ENCODE measurements at regions not wholly inside any gene's neighbourhood (a gene's known extent, or its start where the extent isn't known, plus 50 kb on each side); places are given as distances from the start of the nearest gene placed in this dataset.
"Not testable (repeated sequence)": the region's sequence is repeated elsewhere in the genome, so short reads cannot be mapped to it uniquely, and the experiment has no call there.

- no peaks in the 10 kb centered on the region for H3K36me3 ChIP-seq (ENCODE audit: insufficient read depth, low read length)
- no peaks in the 10 kb centered on the region for H3K4me1 ChIP-seq (ENCODE audit: insufficient read depth, low read length)
- H3K9me3 ChIP-seq (ENCODE audit: control insufficient read depth, insufficient read depth, low read length) = no peaks in the 10 kb centered on the region
- H3K9ac ChIP-seq (ENCODE audit: low read depth, low read length) = no peak overlapping the region
These were observed 435.2 kb upstream of the MIR17HG start for GRCh38 chr13:90912247-90912646.

GRCh38 chr13:90918536-90918935 lies 429.0 kb upstream of the MIR17HG start:
- Histone ChIP-seq H3K4me1 (ENCODE audit: insufficient read depth, low read length) (peaks cover 10% of the 10 kb centered on the region; the same call in 1 of the 2 replicates), H3K9me3 (ENCODE audit: control insufficient read depth, insufficient read depth, low read length) (no peaks in the 10 kb centered on the region), H3K9ac (ENCODE audit: low read depth, low read length) (no peak overlapping the region), H3K36me3 (ENCODE audit: insufficient read depth, low read length) (no peaks in the 10 kb centered on the region)

- Histone ChIP-seq H3K4me1 (ENCODE audit: insufficient read depth, low read length) (peaks cover 10% of the 10 kb centered on the region; the same call in 1 of the 2 replicates), H3K9ac (ENCODE audit: low read depth, low read length) (no peak overlapping the region), H3K36me3 (ENCODE audit: insufficient read depth, low read length) (no peaks in the 10 kb centered on the region), H3K9me3 (ENCODE audit: control insufficient read depth, insufficient read depth, low read length) (no peaks in the 10 kb centered on the region)
These were observed 428.3 kb upstream of the MIR17HG start for GRCh38 chr13:90919153-90919552.

- Histone ChIP-seq H3K4me1 (ENCODE audit: insufficient read depth, low read length) (no peaks in the 10 kb centered on the region), H3K36me3 (ENCODE audit: insufficient read depth, low read length) (no peaks in the 10 kb centered on the region), H3K9me3 (ENCODE audit: control insufficient read depth, insufficient read depth, low read length) (no peaks in the 10 kb centered on the region), H3K9ac (ENCODE audit: low read depth, low read length) (no peak overlapping the region)
These were observed 421.0 kb upstream of the MIR17HG start for GRCh38 chr13:90926459-90926858.

- H3K9me3 ChIP-seq (ENCODE audit: control insufficient read depth, insufficient read depth, low read length) = no peaks in the 10 kb centered on the region
- H3K36me3 ChIP-seq (ENCODE audit: insufficient read depth, low read length) = no peaks in the 10 kb centered on the region
- no peaks in the 10 kb centered on the region for H3K4me1 ChIP-seq (ENCODE audit: insufficient read depth, low read length)
- no peak overlapping the region for H3K9ac ChIP-seq (ENCODE audit: low read depth, low read length)
These were observed 419.4 kb upstream of the MIR17HG start for GRCh38 chr13:90928109-90928508.

- H3K4me1 ChIP-seq (ENCODE audit: insufficient read depth, low read length) = no peaks in the 10 kb centered on the region
- H3K9me3 ChIP-seq (ENCODE audit: control insufficient read depth, insufficient read depth, low read length) = no peaks in the 10 kb centered on the region
- H3K36me3 ChIP-seq (ENCODE audit: insufficient read depth, low read length) = no peaks in the 10 kb centered on the region
- H3K9ac ChIP-seq (ENCODE audit: low read depth, low read length) = no peak overlapping the region
These were observed 414.2 kb upstream of the MIR17HG start for GRCh38 chr13:90933097-90933826.

GRCh38 chr13:90934741-90935140 lies 412.7 kb upstream of the MIR17HG start:
- no peak overlapping the region for H3K9ac ChIP-seq (ENCODE audit: low read depth, low read length)
- H3K9me3 ChIP-seq (ENCODE audit: control insufficient read depth, insufficient read depth, low read length) = no peaks in the 10 kb centered on the region
- no peaks in the 10 kb centered on the region for H3K36me3 ChIP-seq (ENCODE audit: insufficient read depth, low read length)
- H3K4me1 ChIP-seq (ENCODE audit: insufficient read depth, low read length) = no peaks in the 10 kb centered on the region

GRCh38 chr13:90938848-90939247 lies 408.6 kb upstream of the MIR17HG start:
- Histone ChIP-seq H3K9me3 (ENCODE audit: control insufficient read depth, insufficient read depth, low read length) (no peaks in the 10 kb centered on the region), H3K4me1 (ENCODE audit: insufficient read depth, low read length) (no peaks in the 10 kb centered on the region), H3K36me3 (ENCODE audit: insufficient read depth, low read length) (no peaks in the 10 kb centered on the region), H3K9ac (ENCODE audit: low read depth, low read length) (no peak overlapping the region)

GRCh38 chr13:90943946-90944345 lies 403.5 kb upstream of the MIR17HG start:
- H3K36me3 ChIP-seq (ENCODE audit: insufficient read depth, low read length) = no peaks in the 10 kb centered on the region
- no peaks in the 10 kb centered on the region for H3K9me3 ChIP-seq (ENCODE audit: control insufficient read depth, insufficient read depth, low read length)
- no peak overlapping the region for H3K9ac ChIP-seq (ENCODE audit: low read depth, low read length)
- H3K4me1 ChIP-seq (ENCODE audit: insufficient read depth, low read length) = no peaks in the 10 kb centered on the region

GRCh38 chr13:90945146-90945545 lies 402.3 kb upstream of the MIR17HG start:
- H3K4me1 ChIP-seq (ENCODE audit: insufficient read depth, low read length) = not testable (repeated sequence)

GRCh38 chr13:90946125-90946524 lies 401.4 kb upstream of the MIR17HG start:
- not testable (repeated sequence) for H3K4me1 ChIP-seq (ENCODE audit: insufficient read depth, low read length); H3K9ac ChIP-seq (ENCODE audit: low read depth, low read length); H3K9me3 ChIP-seq (ENCODE audit: control insufficient read depth, insufficient read depth, low read length); H3K36me3 ChIP-seq (ENCODE audit: insufficient read depth, low read length)

More at GRCh38 chr13:90945146-90945545, 402.3 kb upstream of the MIR17HG start:
- not testable (repeated sequence) for H3K9me3 ChIP-seq (ENCODE audit: control insufficient read depth, insufficient read depth, low read length); H3K9ac ChIP-seq (ENCODE audit: low read depth, low read length); H3K36me3 ChIP-seq (ENCODE audit: insufficient read depth, low read length)

GRCh38 chr13:90947976-90948375 lies 399.5 kb upstream of the MIR17HG start:
- H3K9me3 ChIP-seq (ENCODE audit: control insufficient read depth, insufficient read depth, low read length) = no peaks in the 10 kb centered on the region
- no peak overlapping the region for H3K9ac ChIP-seq (ENCODE audit: low read depth, low read length)
- no peaks in the 10 kb centered on the region for H3K36me3 ChIP-seq (ENCODE audit: insufficient read depth, low read length)

GRCh38 chr13:90950160-90950559 lies 397.3 kb upstream of the MIR17HG start:
- no peaks in the 10 kb centered on the region for H3K36me3 ChIP-seq (ENCODE audit: insufficient read depth, low read length)
- H3K9ac ChIP-seq (ENCODE audit: low read depth, low read length) = no peak overlapping the region
- no peaks in the 10 kb centered on the region for H3K9me3 ChIP-seq (ENCODE audit: control insufficient read depth, insufficient read depth, low read length)
- no peaks in the 10 kb centered on the region for H3K4me1 ChIP-seq (ENCODE audit: insufficient read depth, low read length)

More at GRCh38 chr13:90947976-90948375, 399.5 kb upstream of the MIR17HG start:
- no peaks in the 10 kb centered on the region for H3K4me1 ChIP-seq (ENCODE audit: insufficient read depth, low read length)

- Histone ChIP-seq H3K9ac (ENCODE audit: low read depth, low read length) (no peak overlapping the region), H3K36me3 (ENCODE audit: insufficient read depth, low read length) (no peaks in the 10 kb centered on the region), H3K4me1 (ENCODE audit: insufficient read depth, low read length) (no peaks in the 10 kb centered on the region), H3K9me3 (ENCODE audit: control insufficient read depth, insufficient read depth, low read length) (no peaks in the 10 kb centered on the region)
These were observed 395.8 kb upstream of the MIR17HG start for GRCh38 chr13:90951663-90952062.

- no peaks in the 10 kb centered on the region for H3K9me3 ChIP-seq (ENCODE audit: control insufficient read depth, insufficient read depth, low read length)
- no peaks in the 10 kb centered on the region for H3K4me1 ChIP-seq (ENCODE audit: insufficient read depth, low read length)
- H3K9ac ChIP-seq (ENCODE audit: low read depth, low read length) = no peak overlapping the region
- no peaks in the 10 kb centered on the region for H3K36me3 ChIP-seq (ENCODE audit: insufficient read depth, low read length)
These were observed 395.2 kb upstream of the MIR17HG start for GRCh38 chr13:90952326-90952725.

All from ES-I3 (cell line).